Esophagus muscularis mucosa (tissue), 4 donors: ENCODE measurements at regions not wholly inside any gene's neighbourhood (a gene's known extent, or its start where the extent isn't known, plus 50 kb on each side); places are given as distances from the start of the nearest gene placed in this dataset.

ENCODE experiments used
- DNase-seq: peaks from one replicate; pipeline ENCODE4 v3.0.0-alpha.2; 2017; ENCODE audit errors: extremely low spot score
- H3K27ac ChIP-seq, 4 donors: fragments of 200-600 bp; sonication (generic); replicated peaks in 1 of 4; 1 replicate in 3 of 4; 2 replicates in 1 of 4; pipeline ENCODE4 v1.5.1; 2016 to 2019; ENCODE audit warnings: mild to moderate bottlenecking in 1 of 4
- H3K27me3 ChIP-seq, 4 donors: fragments of 200-600 bp; sonication (generic); one replicate each; pipeline versions ENCODE4 v1.5.1 to v1.6.0; 2016 to 2019
- H3K36me3 ChIP-seq, 4 donors: fragments of 200-600 bp; sonication (generic); one replicate each; pipeline ENCODE4 v1.5.1; 2016 to 2019
- H3K4me1 ChIP-seq, 4 donors: fragments of 200-600 bp; sonication (generic); one replicate each; pipeline ENCODE4 v1.5.1; 2016 to 2019
- H3K4me3 ChIP-seq, 4 donors: fragments of 200-600 bp; sonication (generic); 1 replicate in 2 of 4; 2 replicates in 2 of 4; pipeline ENCODE4 v1.5.1; 2016 to 2019; ENCODE audit warnings: mild to moderate bottlenecking in 4 of 4, moderate library complexity in 1 of 4
- H3K9me3 ChIP-seq, 4 donors: fragments of 200-600 bp; sonication (generic); 1 replicate in 3 of 4; 2 replicates in 1 of 4; pipeline ENCODE4 v1.5.1; 2016 to 2019
- CTCF ChIP-seq, 3 experiments: fragments of 200-600 bp in 2 of 3; fragments of 450-650 bp in 1 of 3; sonication (generic) in 2 of 3; IDR thresholded peaks; one replicate each; pipeline ENCODE4 v1.5.1; 2017 to 2019; ENCODE audit warnings: antibody characterized with exemption in 3 of 3, mild to moderate bottlenecking in 2 of 3, moderate library complexity in 1 of 3
- EP300 ChIP-seq: sonication (generic); formaldehyde crosslinking; IDR thresholded peaks from one replicate; pipeline ENCODE4 v1.6.1; 2017; ENCODE audit warnings: antibody characterized with exemption
- POLR2A ChIP-seq: fragments of 450-650 bp; IDR thresholded peaks from one replicate; pipeline ENCODE4 v1.6.1; 2017; ENCODE audit warnings: antibody characterized with exemption, moderate library complexity, mild to moderate bottlenecking, low read depth
- POLR2AphosphoS5 ChIP-seq, 2 donors: sonication (generic); formaldehyde crosslinking; IDR thresholded peaks; one replicate each; pipeline ENCODE4 v1.6.1; 2017; ENCODE audit warnings: antibody characterized with exemption in 2 of 2
- WGBS: methylation state at CpG from one replicate; pipeline ENCODE4 v1.1.5; 2018; 5-methylcytosine and 5-hydroxymethylcytosine counted together
- intact Hi-C: fragments of 100-400 bp; cut with DNase I; formaldehyde crosslinking; loops from one replicate; pipeline ENCODE4 v1.15.1; 2023

GRCh38 chr9:1461812-1462211, 411.7 kb downstream of the DMRT2 start:
- no peaks in the 10 kb centered on the region for H3K4me1 ChIP-seq
- intact Hi-C loops, result no loop called here
- H3K27me3 ChIP-seq, result no peaks in the 10 kb centered on the region

GRCh38 chr9:1462626-1463308, 412.6 kb downstream of the DMRT2 start:
- intact Hi-C loops, result no loop called here
- WGBS, result 80% methylated on average over 4 of the region's 4 CpGs

More at GRCh38 chr9:1461812-1462211, 411.7 kb downstream of the DMRT2 start:
- no peak for DNase-seq
- no peak overlapping the region for H3K4me3 ChIP-seq
- H3K9me3 ChIP-seq, result no peaks in the 10 kb centered on the region
- WGBS, result 74% methylated on average over 4 of the region's 4 CpGs
- no peak overlapping the region for H3K27ac ChIP-seq
- no peaks in the 10 kb centered on the region for H3K36me3 ChIP-seq
- TF ChIP-seq POLR2A (no peak), POLR2AphosphoS5 (IDR thresholded peaks at IDR 0.05) (no peak), EP300 (no peak)

GRCh38 chr9:1469996-1470395, 419.8 kb downstream of the DMRT2 start:
- Histone ChIP-seq H3K4me3 (no peak overlapping the region), H3K27me3 (no peaks in the 10 kb centered on the region), H3K4me1 (no peaks in the 10 kb centered on the region), H3K36me3 (no peaks in the 10 kb centered on the region), H3K9me3 (no peaks in the 10 kb centered on the region), H3K27ac (no peak overlapping the region)
- WGBS, result 56% methylated on average over 1 of the region's 1 CpG
- TF ChIP-seq CTCF (IDR thresholded peaks at IDR 0.05) (no peak), EP300 (no peak), POLR2A (no peak), POLR2AphosphoS5 (IDR thresholded peaks at IDR 0.05) (no peak)
- intact Hi-C loops, result no loop called here
- DNase-seq, result no peak

More at GRCh38 chr9:1462626-1463308, 412.6 kb downstream of the DMRT2 start:
- H3K4me1 ChIP-seq, result no peaks in the 10 kb centered on the region
- no peak for TF ChIP-seq CTCF (IDR thresholded peaks at IDR 0.05)
- TF ChIP-seq POLR2A, result no peak
- no peak for TF ChIP-seq EP300
- TF ChIP-seq POLR2AphosphoS5 (IDR thresholded peaks at IDR 0.05), result no peak
- no peaks in the 10 kb centered on the region for H3K27me3 ChIP-seq
- DNase-seq, result no peak
- no peak overlapping the region for H3K4me3 ChIP-seq
- no peaks in the 10 kb centered on the region for H3K9me3 ChIP-seq
- no peaks in the 10 kb centered on the region for H3K36me3 ChIP-seq
- no peak overlapping the region for H3K27ac ChIP-seq

- WGBS, result 51% methylated on average over 3 of the region's 3 CpGs
- intact Hi-C loops, result no loop called here
- Histone ChIP-seq H3K36me3 (no peaks in the 10 kb centered on the region), H3K27ac (no peak overlapping the region), H3K4me3 (no peak overlapping the region), H3K4me1 (no peaks in the 10 kb centered on the region), H3K27me3 (no peaks in the 10 kb centered on the region), H3K9me3 (no peaks in the 10 kb centered on the region)
- DNase-seq, result no peak
- no peak for TF ChIP-seq POLR2A
- no peak for TF ChIP-seq POLR2AphosphoS5 (IDR thresholded peaks at IDR 0.05)
- no peak for TF ChIP-seq CTCF (IDR thresholded peaks at IDR 0.05)
- no peak for TF ChIP-seq EP300
Observed at GRCh38 chr9:1473956-1474634, 423.9 kb downstream of the DMRT2 start.

GRCh38 chr9:1474671-1475070, 424.5 kb downstream of the DMRT2 start:
- Histone ChIP-seq H3K36me3 (no peaks in the 10 kb centered on the region), H3K4me3 (no peak overlapping the region), H3K9me3 (no peaks in the 10 kb centered on the region), H3K27ac (no peak overlapping the region), H3K27me3 (no peaks in the 10 kb centered on the region), H3K4me1 (no peaks in the 10 kb centered on the region)
- intact Hi-C loops, result no loop called here
- WGBS, result 36% methylated on average over 1 of the region's 1 CpG
- DNase-seq, result no peak
- no peak for TF ChIP-seq CTCF (IDR thresholded peaks at IDR 0.05)
- no peak for TF ChIP-seq EP300
